ENCODE measurements at regions not wholly inside any gene's neighbourhood (a gene's known extent, or its start where the extent isn't known, plus 50 kb on each side); places are given as distances from the start of the nearest gene placed in this dataset.
A peak's percentile ranks its signal among the peaks of the same experiment; 100 is the strongest.

GRCh38 chr1:36620142-36620541 is 137.4 kb upstream of the CSF3R start:
- in situ Hi-C loops (cut with MboI; ENCODE audit: low sequenced_read_pairs), result no loop called here
- H3K36me3 ChIP-seq (ENCODE audit: control insufficient read depth, insufficient read depth, low read length), result no peaks in the 10 kb centered on the region
- H4K91ac ChIP-seq (ENCODE audit: insufficient read depth, low read depth, low read length), result no peak overlapping the region
- no peak overlapping the region for H3K4me3 ChIP-seq (ENCODE audit: insufficient read depth, low read depth, low read length)
- H4K5ac ChIP-seq (ENCODE audit: low read depth, low read length), result no peak overlapping the region
- no peak overlapping the region for H3K14ac ChIP-seq (replicated peaks; ENCODE audit: low read depth, low read length)
- no peak overlapping the region for H2BK120ac ChIP-seq (ENCODE audit: low read depth, low read length)
- no peak overlapping the region for H3K4ac ChIP-seq (ENCODE audit: low read depth, low read length)
- no peak overlapping the region for H3K4me2 ChIP-seq (ENCODE audit: low read depth, low read length)
- H2BK15ac ChIP-seq (ENCODE audit: low read depth, low read length), result no peak overlapping the region
- no peak overlapping the region for H3K56ac ChIP-seq (ENCODE audit: extremely low read depth, insufficient read depth, low read length)
- ChIA-PET CTCF (no interaction called here), POLR2A (ENCODE audit: unreplicated experiment) (no interaction called here)
- no peak overlapping the region for H2BK5ac ChIP-seq (ENCODE audit: low read depth, low read length, poor library complexity, severe bottlenecking)
- no peak overlapping the region for H3K27ac ChIP-seq (ENCODE audit: insufficient read depth, low read length)
- no peaks in the 10 kb centered on the region for H3K4me1 ChIP-seq (ENCODE audit: control insufficient read depth, insufficient read depth, low read length)
- H2BK20ac ChIP-seq (ENCODE audit: low read depth, low read length), result no peak overlapping the region
- H2AK9ac ChIP-seq (replicated peaks; ENCODE audit: low read depth, low read length, poor library complexity), result no peak overlapping the region
- no peak overlapping the region for H4K8ac ChIP-seq (ENCODE audit: low read depth in 2 of 2, low read length in 2 of 2)
- H3K18ac ChIP-seq (ENCODE audit: low read depth, low read length), result no peak overlapping the region
- no peak overlapping the region for H2AFZ ChIP-seq (replicated peaks; ENCODE audit: low read length, poor library complexity)
- dilution Hi-C loops (cut with HindIII; ENCODE audit: low sequenced_read_pairs, unreplicated experiment), result no loop called here
- H2AK5ac ChIP-seq (ENCODE audit: low read depth, low read length), result no peak overlapping the region
- peaks cover 5% of the 10 kb centered on the region; the same call in 1 of the 2 replicates for H3K9me1 ChIP-seq (ENCODE audit: insufficient read depth, low read length)
- H3K23ac ChIP-seq (ENCODE audit: low read depth, low read length), result no peak overlapping the region
- H3K9ac ChIP-seq (ENCODE audit: low read depth, low read length), result no peak overlapping the region
- intact Hi-C loops (cut with micrococcal nuclease), result no loop called here
- TF ChIP-seq MAFK (IDR thresholded peaks at IDR 0.05; ENCODE audit: low read depth, low read length) (peak; percentile 94), CEBPB (IDR thresholded peaks at IDR 0.05; ENCODE audit: low read depth, low read length) (no peak)
- no peak for DNase-seq
- no peaks in the 10 kb centered on the region for H3K79me1 ChIP-seq (ENCODE audit: low read depth in 1 of 2, low read length in 2 of 2)
- ATAC-seq (ENCODE audit: low read depth), result no peak
- H3K27me3 ChIP-seq (ENCODE audit: control insufficient read depth, insufficient read depth, low read length), result no peaks in the 10 kb centered on the region
- no TSS peak for BruUV-seq (replicated peaks)
- no peaks in the 10 kb centered on the region for H3K9me3 ChIP-seq (ENCODE audit: control insufficient read depth, insufficient read depth, low read length)
- WGBS, 2 experiments (ENCODE audit: extremely low coverage in 2 of 2, insufficient read length in 1 of 2), result no CpG with 5 or more reads among the region's 5 CpGs
- H4K20me1 ChIP-seq (ENCODE audit: insufficient read depth, low read length), result no peaks in the 10 kb centered on the region

Measured in IMR-90 (cell line).